ENCODE measurements at regions not wholly inside any gene's neighbourhood (a gene's known extent, or its start where the extent isn't known, plus 50 kb on each side); places are given as distances from the start of the nearest gene placed in this dataset.

DNA sequence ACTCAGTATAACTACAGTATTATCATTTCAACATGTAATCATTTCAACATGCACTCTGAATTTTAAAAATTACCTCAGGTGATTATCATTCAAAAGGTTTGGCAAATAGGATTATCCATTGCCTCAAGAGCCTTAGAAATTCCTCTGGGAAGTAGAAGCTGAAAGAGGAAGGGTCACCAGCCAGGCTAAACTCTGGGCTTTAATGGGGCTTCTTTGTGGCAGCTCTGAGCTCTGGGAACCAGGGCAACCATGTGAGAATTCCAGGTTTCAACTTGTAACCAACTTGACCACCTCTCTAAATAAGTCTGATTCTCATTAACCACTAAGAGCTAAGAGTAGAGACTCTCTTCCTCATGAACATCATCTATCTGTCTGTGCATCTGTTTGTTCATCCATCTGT is 117.2 kb upstream of the MED14 start:
- TF ChIP-seq ZNF558 (tag by site-specific recombination; IDR thresholded peaks at IDR 0.05) (no peak), HOXA7 (CRISPR knock-in tag; IDR thresholded peaks at IDR 0.05; ENCODE audit: borderline replicate concordance) (no peak), ZNF571 (tag by site-specific recombination; IDR thresholded peaks at IDR 0.05) (no peak), ZBTB8A (tag by site-specific recombination; IDR thresholded peaks at IDR 0.05) (no peak)
- TF ChIP-seq, protein P1, sequence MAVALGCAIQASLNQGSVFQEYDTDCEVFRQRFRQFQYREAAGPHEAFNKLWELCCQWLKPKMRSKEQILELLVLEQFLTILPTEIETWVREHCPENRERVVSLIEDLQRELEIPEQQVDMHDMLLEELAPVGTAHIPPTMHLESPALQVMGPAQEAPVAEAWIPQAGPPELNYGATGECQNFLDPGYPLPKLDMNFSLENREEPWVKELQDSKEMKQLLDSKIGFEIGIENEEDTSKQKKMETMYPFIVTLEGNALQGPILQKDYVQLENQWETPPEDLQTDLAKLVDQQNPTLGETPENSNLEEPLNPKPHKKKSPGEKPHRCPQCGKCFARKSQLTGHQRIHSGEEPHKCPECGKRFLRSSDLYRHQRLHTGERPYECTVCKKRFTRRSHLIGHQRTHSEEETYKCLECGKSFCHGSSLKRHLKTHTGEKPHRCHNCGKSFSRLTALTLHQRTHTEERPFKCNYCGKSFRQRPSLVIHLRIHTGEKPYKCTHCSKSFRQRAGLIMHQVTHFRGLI (tag by site-specific recombination; IDR thresholded peaks at IDR 0.05): no peak
- TF ChIP-seq, protein P2, sequence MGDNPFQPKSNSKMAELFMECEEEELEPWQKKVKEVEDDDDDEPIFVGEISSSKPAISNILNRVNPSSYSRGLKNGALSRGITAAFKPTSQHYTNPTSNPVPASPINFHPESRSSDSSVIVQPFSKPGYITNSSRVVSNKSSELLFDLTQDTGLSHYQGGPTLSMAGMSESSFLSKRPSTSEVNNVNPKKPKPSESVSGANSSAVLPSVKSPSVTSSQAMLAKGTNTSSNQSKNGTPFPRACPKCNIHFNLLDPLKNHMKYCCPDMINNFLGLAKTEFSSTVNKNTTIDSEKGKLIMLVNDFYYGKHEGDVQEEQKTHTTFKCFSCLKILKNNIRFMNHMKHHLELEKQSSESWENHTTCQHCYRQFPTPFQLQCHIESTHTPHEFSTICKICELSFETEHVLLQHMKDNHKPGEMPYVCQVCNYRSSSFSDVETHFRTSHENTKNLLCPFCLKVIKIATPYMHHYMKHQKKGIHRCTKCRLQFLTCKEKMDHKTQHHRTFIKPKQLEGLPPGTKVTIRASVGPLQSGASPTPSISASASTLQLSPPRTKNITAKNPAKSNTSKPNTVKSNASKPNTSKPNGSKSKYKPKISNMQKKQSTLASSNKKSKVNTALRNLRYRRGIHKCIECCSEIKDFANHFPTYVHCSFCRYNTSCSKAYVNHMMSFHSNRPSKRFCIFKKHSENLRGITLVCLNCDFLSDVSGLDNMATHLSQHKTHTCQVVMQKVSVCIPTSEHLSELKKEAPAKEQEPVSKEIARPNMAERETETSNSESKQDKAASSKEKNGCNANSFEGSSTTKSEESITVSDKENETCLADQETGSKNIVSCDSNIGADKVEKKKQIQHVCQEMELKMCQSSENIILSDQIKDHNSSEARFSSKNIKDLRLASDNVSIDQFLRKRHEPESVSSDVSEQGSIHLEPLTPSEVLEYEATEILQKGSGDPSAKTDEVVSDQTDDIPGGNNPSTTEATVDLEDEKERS (tag by site-specific recombination; IDR thresholded peaks at IDR 0.05): no peak
- TF ChIP-seq, protein P3, sequence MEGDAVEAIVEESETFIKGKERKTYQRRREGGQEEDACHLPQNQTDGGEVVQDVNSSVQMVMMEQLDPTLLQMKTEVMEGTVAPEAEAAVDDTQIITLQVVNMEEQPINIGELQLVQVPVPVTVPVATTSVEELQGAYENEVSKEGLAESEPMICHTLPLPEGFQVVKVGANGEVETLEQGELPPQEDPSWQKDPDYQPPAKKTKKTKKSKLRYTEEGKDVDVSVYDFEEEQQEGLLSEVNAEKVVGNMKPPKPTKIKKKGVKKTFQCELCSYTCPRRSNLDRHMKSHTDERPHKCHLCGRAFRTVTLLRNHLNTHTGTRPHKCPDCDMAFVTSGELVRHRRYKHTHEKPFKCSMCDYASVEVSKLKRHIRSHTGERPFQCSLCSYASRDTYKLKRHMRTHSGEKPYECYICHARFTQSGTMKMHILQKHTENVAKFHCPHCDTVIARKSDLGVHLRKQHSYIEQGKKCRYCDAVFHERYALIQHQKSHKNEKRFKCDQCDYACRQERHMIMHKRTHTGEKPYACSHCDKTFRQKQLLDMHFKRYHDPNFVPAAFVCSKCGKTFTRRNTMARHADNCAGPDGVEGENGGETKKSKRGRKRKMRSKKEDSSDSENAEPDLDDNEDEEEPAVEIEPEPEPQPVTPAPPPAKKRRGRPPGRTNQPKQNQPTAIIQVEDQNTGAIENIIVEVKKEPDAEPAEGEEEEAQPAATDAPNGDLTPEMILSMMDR (tag by site-specific recombination; IDR thresholded peaks at IDR 0.05): no peak
- TF ChIP-seq, protein P4, sequence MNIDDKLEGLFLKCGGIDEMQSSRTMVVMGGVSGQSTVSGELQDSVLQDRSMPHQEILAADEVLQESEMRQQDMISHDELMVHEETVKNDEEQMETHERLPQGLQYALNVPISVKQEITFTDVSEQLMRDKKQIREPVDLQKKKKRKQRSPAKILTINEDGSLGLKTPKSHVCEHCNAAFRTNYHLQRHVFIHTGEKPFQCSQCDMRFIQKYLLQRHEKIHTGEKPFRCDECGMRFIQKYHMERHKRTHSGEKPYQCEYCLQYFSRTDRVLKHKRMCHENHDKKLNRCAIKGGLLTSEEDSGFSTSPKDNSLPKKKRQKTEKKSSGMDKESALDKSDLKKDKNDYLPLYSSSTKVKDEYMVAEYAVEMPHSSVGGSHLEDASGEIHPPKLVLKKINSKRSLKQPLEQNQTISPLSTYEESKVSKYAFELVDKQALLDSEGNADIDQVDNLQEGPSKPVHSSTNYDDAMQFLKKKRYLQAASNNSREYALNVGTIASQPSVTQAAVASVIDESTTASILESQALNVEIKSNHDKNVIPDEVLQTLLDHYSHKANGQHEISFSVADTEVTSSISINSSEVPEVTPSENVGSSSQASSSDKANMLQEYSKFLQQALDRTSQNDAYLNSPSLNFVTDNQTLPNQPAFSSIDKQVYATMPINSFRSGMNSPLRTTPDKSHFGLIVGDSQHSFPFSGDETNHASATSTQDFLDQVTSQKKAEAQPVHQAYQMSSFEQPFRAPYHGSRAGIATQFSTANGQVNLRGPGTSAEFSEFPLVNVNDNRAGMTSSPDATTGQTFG (tag by site-specific recombination; IDR thresholded peaks at IDR 0.05; ENCODE audit: borderline replicate concordance): no peak

All from HEK293 (cell line).